BLaER1 (cell line): ENCODE measurements at regions not wholly inside any gene's neighbourhood (a gene's known extent, or its start where the extent isn't known, plus 50 kb on each side); places are given as distances from the start of the nearest gene placed in this dataset.

Source experiments
- H3K27ac ChIP-seq: shearing (Covaris generic); formaldehyde crosslinking; 2 replicates; pipeline ENCODE4 v1.8.1; 2022
- H3K27me3 ChIP-seq: shearing (Covaris generic); formaldehyde crosslinking; 2 replicates; pipeline ENCODE4 v1.8.1; 2022
- H3K36me3 ChIP-seq: shearing (Covaris generic); formaldehyde crosslinking; 2 replicates; pipeline ENCODE4 v1.8.1; 2022
- H3K4me1 ChIP-seq: shearing (Covaris generic); formaldehyde crosslinking; 2 replicates; pipeline ENCODE4 v1.8.1; 2022
- H3K4me2 ChIP-seq: shearing (Covaris generic); formaldehyde crosslinking; 2 replicates; pipeline ENCODE4 v1.8.1; 2022
- H3K4me3 ChIP-seq: shearing (Covaris generic); formaldehyde crosslinking; 2 replicates; pipeline ENCODE4 v1.8.1; 2022
- H3K9ac ChIP-seq: shearing (Covaris generic); formaldehyde crosslinking; 2 replicates; pipeline ENCODE4 v1.8.1; 2022
- H3K9me3 ChIP-seq: shearing (Covaris generic); formaldehyde crosslinking; 2 replicates; pipeline ENCODE4 v1.8.1; 2022
- H4K20me1 ChIP-seq: shearing (Covaris generic); formaldehyde crosslinking; 2 replicates; pipeline ENCODE4 v1.8.1; 2022
- Cebpa-rat ChIP-seq: shearing (Covaris generic); IDR thresholded peaks from 2 replicates; pipeline ENCODE4 v1.8.1; 2022

GRCh38 chr9:13716601-13717321 is 437.3 kb upstream of the MPDZ start:
- Histone ChIP-seq H3K27ac (no peak overlapping the region), H3K36me3 (no peaks in the 10 kb centered on the region), H3K4me2 (no peak overlapping the region), H3K4me1 (0 out of 2 replicates have a peak, but pooled peaks cover 4% of the 10 kb centered on the region), H3K27me3 (no peaks in the 10 kb centered on the region), H3K9me3 (no peaks in the 10 kb centered on the region), H4K20me1 (no peaks in the 10 kb centered on the region), H3K9ac (no peak overlapping the region), H3K4me3 (no peak overlapping the region)
- no peak for TF ChIP-seq Cebpa-rat

- Histone ChIP-seq H3K9me3 (no peaks in the 10 kb centered on the region), H3K9ac (no peak overlapping the region), H4K20me1 (no peaks in the 10 kb centered on the region), H3K27me3 (no peaks in the 10 kb centered on the region), H3K27ac (no peak overlapping the region), H3K4me1 (no peaks in the 10 kb centered on the region), H3K4me3 (no peak overlapping the region), H3K36me3 (no peaks in the 10 kb centered on the region), H3K4me2 (no peak overlapping the region)
- TF ChIP-seq Cebpa-rat, result no peak
These were observed 436.6 kb upstream of the MPDZ start for GRCh38 chr9:13716090-13716489.

- Histone ChIP-seq H4K20me1 (no peaks in the 10 kb centered on the region), H3K9ac (no peak overlapping the region), H3K27me3 (no peaks in the 10 kb centered on the region), H3K4me2 (no peak overlapping the region), H3K9me3 (no peaks in the 10 kb centered on the region), H3K4me3 (no peak overlapping the region), H3K27ac (no peak overlapping the region), H3K4me1 (no peaks in the 10 kb centered on the region), H3K36me3 (no peaks in the 10 kb centered on the region)
- no peak for TF ChIP-seq Cebpa-rat
These were observed 435.9 kb upstream of the MPDZ start for GRCh38 chr9:13715430-13715829.

GRCh38 chr9:13707612-13708576 is 428.4 kb upstream of the MPDZ start:
- no peaks in the 10 kb centered on the region for H4K20me1 ChIP-seq
- H3K9ac ChIP-seq, result no peak overlapping the region
- H3K36me3 ChIP-seq, result no peaks in the 10 kb centered on the region
- H3K27ac ChIP-seq, result no peak overlapping the region
- no peaks in the 10 kb centered on the region for H3K9me3 ChIP-seq
- no peak overlapping the region for H3K4me3 ChIP-seq
- no peaks in the 10 kb centered on the region for H3K4me1 ChIP-seq
- H3K4me2 ChIP-seq, result no peak overlapping the region
- TF ChIP-seq Cebpa-rat, result no peak
- H3K27me3 ChIP-seq, result no peaks in the 10 kb centered on the region

- Histone ChIP-seq H3K4me2 (no peak overlapping the region), H3K4me1 (no peaks in the 10 kb centered on the region), H3K9ac (no peak overlapping the region), H4K20me1 (no peaks in the 10 kb centered on the region), H3K4me3 (no peak overlapping the region), H3K9me3 (no peaks in the 10 kb centered on the region), H3K36me3 (no peaks in the 10 kb centered on the region), H3K27ac (no peak overlapping the region), H3K27me3 (no peaks in the 10 kb centered on the region)
- no peak for TF ChIP-seq Cebpa-rat
These were observed 426.4 kb upstream of the MPDZ start for GRCh38 chr9:13705918-13706317.

GRCh38 chr9:13705373-13705772 is 425.9 kb upstream of the MPDZ start:
- TF ChIP-seq Cebpa-rat, result no peak
- Histone ChIP-seq H3K4me1 (no peaks in the 10 kb centered on the region), H3K9ac (no peak overlapping the region), H3K27me3 (no peaks in the 10 kb centered on the region), H4K20me1 (no peaks in the 10 kb centered on the region), H3K36me3 (no peaks in the 10 kb centered on the region), H3K4me2 (no peak overlapping the region), H3K27ac (no peak overlapping the region), H3K4me3 (no peak overlapping the region), H3K9me3 (no peaks in the 10 kb centered on the region)

GRCh38 chr9:13690595-13690994 is 411.1 kb upstream of the MPDZ start:
- no peak overlapping the region for H3K27ac ChIP-seq
- H3K36me3 ChIP-seq, result no peaks in the 10 kb centered on the region
- no peak overlapping the region for H3K9ac ChIP-seq
- no peak overlapping the region for H3K4me3 ChIP-seq
- H3K4me2 ChIP-seq, result no peak overlapping the region
- no peaks in the 10 kb centered on the region for H4K20me1 ChIP-seq
- peaks cover 13% of the 10 kb centered on the region for H3K9me3 ChIP-seq
- H3K4me1 ChIP-seq, result peaks cover 7% of the 10 kb centered on the region; the same call in 1 of the 2 replicates
- TF ChIP-seq Cebpa-rat, result no peak
- H3K27me3 ChIP-seq, result no peaks in the 10 kb centered on the region

- H3K4me2 ChIP-seq, result no peak overlapping the region
- H3K27me3 ChIP-seq, result no peaks in the 10 kb centered on the region
- no peak overlapping the region for H3K4me3 ChIP-seq
- H4K20me1 ChIP-seq, result no peaks in the 10 kb centered on the region
- H3K4me1 ChIP-seq, result peaks cover 12% of the 10 kb centered on the region
- peaks cover 18% of the 10 kb centered on the region for H3K9me3 ChIP-seq
- H3K27ac ChIP-seq, result no peak overlapping the region
- no peak for TF ChIP-seq Cebpa-rat
- H3K9ac ChIP-seq, result no peak overlapping the region
- no peaks in the 10 kb centered on the region for H3K36me3 ChIP-seq
These were observed 410.4 kb upstream of the MPDZ start for GRCh38 chr9:13689925-13690324.

GRCh38 chr9:13688990-13689600 is 409.6 kb upstream of the MPDZ start:
- no peak overlapping the region for H3K4me2 ChIP-seq

More at GRCh38 chr9:13688990-13689600, 409.6 kb upstream of the MPDZ start:
- H3K9ac ChIP-seq, result no peak overlapping the region
- H3K27me3 ChIP-seq, result no peaks in the 10 kb centered on the region
- no peak overlapping the region for H3K4me3 ChIP-seq
- no peak for TF ChIP-seq Cebpa-rat
- peaks cover 20% of the 10 kb centered on the region for H3K4me1 ChIP-seq
- no peak overlapping the region for H3K27ac ChIP-seq
- peaks cover 18% of the 10 kb centered on the region for H3K9me3 ChIP-seq
- no peaks in the 10 kb centered on the region for H3K36me3 ChIP-seq
- H4K20me1 ChIP-seq, result no peaks in the 10 kb centered on the region
